PC-9 (cell line): ENCODE measurements at regions not wholly inside any gene's neighbourhood (a gene's known extent, or its start where the extent isn't known, plus 50 kb on each side); places are given as distances from the start of the nearest gene placed in this dataset.

Source experiments
- CTCF ChIP-seq: fragments of 200-600 bp; sonication (generic); conservative IDR thresholded peaks from 2 replicates; pipeline ENCODE4 v1.6.1; 2017; ENCODE audit warnings: mixed run types, antibody characterized with exemption, mild to moderate bottlenecking, moderate library complexity
- EZH2 ChIP-seq: fragments of 200-600 bp; sonication (generic); IDR thresholded peaks from 2 replicates; pipeline ENCODE4 v1.8.0; 2017; ENCODE audit warnings: antibody characterized with exemption, low read depth

GRCh38 chr7:83819911-83820310 lies 171.0 kb upstream of the SEMA3E start:
- TF ChIP-seq CTCF, result no peak
- TF ChIP-seq EZH2, result no peak
